ENCODE measurements at regions not wholly inside any gene's neighbourhood (a gene's known extent, or its start where the extent isn't known, plus 50 kb on each side); places are given as distances from the start of the nearest gene placed in this dataset.
"Not testable (repeated sequence)": the region's sequence is repeated elsewhere in the genome, so short reads cannot be mapped to it uniquely, and the experiment has no call there.

DNA sequence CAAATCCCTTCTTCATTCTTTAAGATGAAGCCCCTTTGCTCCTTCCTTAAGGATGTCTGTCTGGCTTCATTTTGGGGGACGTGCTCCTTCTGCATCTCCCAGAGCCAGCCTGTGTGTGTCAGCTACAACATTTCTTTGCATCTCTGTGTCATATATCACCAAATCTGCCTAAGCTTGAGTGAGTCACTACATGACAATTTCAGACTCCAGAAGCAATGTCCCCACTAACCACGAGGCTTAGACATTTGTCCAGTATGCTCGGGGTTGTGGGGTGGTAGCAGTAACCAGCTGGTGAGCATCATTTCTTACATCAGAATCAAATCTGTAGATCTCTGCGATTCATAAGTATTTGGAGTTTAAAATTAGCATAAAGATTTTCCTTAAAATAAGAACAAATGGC, 54.1 kb upstream of the USP14 start:
- no CpG with 5 or more reads among the region's 4 CpGs for WGBS (ENCODE audit: insufficient coverage)
- intact Hi-C loops (cut with micrococcal nuclease); H3K4me3 ChIP-seq (ENCODE audit: control extremely low read depth in 1 of 5, extremely low read depth in 1 of 5, insufficient read depth in 1 of 5, low read depth in 2 of 5, low read length in 4 of 5); H3K4me1 Mint-ChIP-seq; H3K27ac Mint-ChIP-seq; CTCF ChIA-PET; H2AFZ ChIP-seq (ENCODE audit: insufficient read depth, low read depth, low read length, poor library complexity, severe bottlenecking); H3K27me3 ChIP-seq (replicated peaks in 1 of 4; ENCODE audit: control extremely low read depth in 1 of 4, control insufficient read depth in 3 of 4, insufficient read depth in 4 of 4, low read length in 3 of 4); H3K4me1 ChIP-seq (ENCODE audit: control insufficient read depth in 2 of 2, insufficient read depth in 2 of 2, low read length in 2 of 2); H4K20me1 ChIP-seq (ENCODE audit: control insufficient read depth, insufficient read depth, low read length, poor library complexity, severe bottlenecking); H3K4me2 ChIP-seq (replicated peaks; ENCODE audit: low read depth, low read length, poor library complexity, severe bottlenecking); H3K9ac ChIP-seq (ENCODE audit: low read length); DNase-seq; H3K9me3 ChIP-seq (ENCODE audit: control extremely low read depth in 1 of 3, control insufficient read depth in 2 of 3, insufficient read depth in 1 of 3, low read length in 2 of 3); H3K27ac ChIP-seq (ENCODE audit: low read length in 2 of 2); H3K4me3 Mint-ChIP-seq; ATAC-seq (ENCODE audit: low read depth); H3K79me2 ChIP-seq (ENCODE audit: control insufficient read depth, insufficient read depth, low read length); POLR2A ChIA-PET; H3K9me3 Mint-ChIP-seq (ENCODE audit: insufficient read depth); H3K36me3 ChIP-seq (replicated peaks in 1 of 2; ENCODE audit: control extremely low read depth in 1 of 2, control insufficient read depth in 1 of 2, extremely low read depth in 1 of 2, insufficient read depth in 2 of 2, low read length in 1 of 2): not testable (repeated sequence)
- H3K27me3 Mint-ChIP-seq, result peaks cover 13% of the 10 kb centered on the region

- H3K79me2 ChIP-seq (ENCODE audit: control insufficient read depth, insufficient read depth, low read length); ATAC-seq (ENCODE audit: low read depth); H3K27me3 ChIP-seq (replicated peaks in 1 of 4; ENCODE audit: control extremely low read depth in 1 of 4, control insufficient read depth in 3 of 4, insufficient read depth in 4 of 4, low read length in 3 of 4); DNase-seq; H2AFZ ChIP-seq (ENCODE audit: insufficient read depth, low read depth, low read length, poor library complexity, severe bottlenecking); H3K9me3 Mint-ChIP-seq (ENCODE audit: insufficient read depth); H3K4me1 Mint-ChIP-seq; H3K27ac ChIP-seq (ENCODE audit: low read length in 2 of 2); H3K4me1 ChIP-seq (ENCODE audit: control insufficient read depth in 2 of 2, insufficient read depth in 2 of 2, low read length in 2 of 2); intact Hi-C loops (cut with micrococcal nuclease); H4K20me1 ChIP-seq (ENCODE audit: control insufficient read depth, insufficient read depth, low read length, poor library complexity, severe bottlenecking); H3K9me3 ChIP-seq (ENCODE audit: control extremely low read depth in 1 of 3, control insufficient read depth in 2 of 3, insufficient read depth in 1 of 3, low read length in 2 of 3); H3K9ac ChIP-seq (ENCODE audit: low read length); H3K4me3 ChIP-seq (ENCODE audit: control extremely low read depth in 1 of 5, extremely low read depth in 1 of 5, insufficient read depth in 1 of 5, low read depth in 2 of 5, low read length in 4 of 5); POLR2A ChIA-PET; H3K27ac Mint-ChIP-seq; CTCF ChIA-PET; H3K4me2 ChIP-seq (replicated peaks; ENCODE audit: low read depth, low read length, poor library complexity, severe bottlenecking); H3K4me3 Mint-ChIP-seq; H3K36me3 ChIP-seq (replicated peaks in 1 of 2; ENCODE audit: control extremely low read depth in 1 of 2, control insufficient read depth in 1 of 2, extremely low read depth in 1 of 2, insufficient read depth in 2 of 2, low read length in 1 of 2): not testable (repeated sequence)
- WGBS (ENCODE audit: insufficient coverage), result 80% methylated on average over 3 of the region's 7 CpGs
- H3K27me3 Mint-ChIP-seq, result peaks cover 13% of the 10 kb centered on the region
Observed at GRCh38 chr18:105161-106053, 53.0 kb upstream of the USP14 start.

GRCh38 chr18:106054-106851, 52.1 kb upstream of the USP14 start:
- H3K27me3 ChIP-seq (replicated peaks in 1 of 4; ENCODE audit: control extremely low read depth in 1 of 4, control insufficient read depth in 3 of 4, insufficient read depth in 4 of 4, low read length in 3 of 4); H3K27ac Mint-ChIP-seq; H3K4me1 Mint-ChIP-seq; ATAC-seq (ENCODE audit: low read depth); H3K27ac ChIP-seq (ENCODE audit: low read length in 2 of 2); H2AFZ ChIP-seq (ENCODE audit: insufficient read depth, low read depth, low read length, poor library complexity, severe bottlenecking); CTCF ChIA-PET; intact Hi-C loops (cut with micrococcal nuclease); H3K4me3 Mint-ChIP-seq; POLR2A ChIA-PET; H3K9me3 Mint-ChIP-seq (ENCODE audit: insufficient read depth); H4K20me1 ChIP-seq (ENCODE audit: control insufficient read depth, insufficient read depth, low read length, poor library complexity, severe bottlenecking); H3K9ac ChIP-seq (ENCODE audit: low read length); H3K4me1 ChIP-seq (ENCODE audit: control insufficient read depth in 2 of 2, insufficient read depth in 2 of 2, low read length in 2 of 2); DNase-seq; H3K36me3 ChIP-seq (replicated peaks in 1 of 2; ENCODE audit: control extremely low read depth in 1 of 2, control insufficient read depth in 1 of 2, extremely low read depth in 1 of 2, insufficient read depth in 2 of 2, low read length in 1 of 2); H3K9me3 ChIP-seq (ENCODE audit: control extremely low read depth in 1 of 3, control insufficient read depth in 2 of 3, insufficient read depth in 1 of 3, low read length in 2 of 3); H3K4me3 ChIP-seq (ENCODE audit: control extremely low read depth in 1 of 5, extremely low read depth in 1 of 5, insufficient read depth in 1 of 5, low read depth in 2 of 5, low read length in 4 of 5); H3K79me2 ChIP-seq (ENCODE audit: control insufficient read depth, insufficient read depth, low read length); H3K4me2 ChIP-seq (replicated peaks; ENCODE audit: low read depth, low read length, poor library complexity, severe bottlenecking): not testable (repeated sequence)
- peaks cover 14% of the 10 kb centered on the region for H3K27me3 Mint-ChIP-seq
- WGBS (ENCODE audit: insufficient coverage), result 80% methylated on average over 1 of the region's 4 CpGs
